ENCODE measurements at regions not wholly inside any gene's neighbourhood (a gene's known extent, or its start where the extent isn't known, plus 50 kb on each side); places are given as distances from the start of the nearest gene placed in this dataset.
"Not testable (repeated sequence)": the region's sequence is repeated elsewhere in the genome, so short reads cannot be mapped to it uniquely, and the experiment has no call there.

GRCh38 chr4:24209131-24209530 is 319.3 kb upstream of the PPARGC1A start:
- no peak for TF ChIP-seq CTCF (IDR thresholded peaks at IDR 0.05)
- no peak overlapping the region for H3K4me3 ChIP-seq
- intact Hi-C loops (cut with DNase I; ENCODE audit: low total_unique reads) = no loop called here
- no peak for DNase-seq
- no peaks in the 10 kb centered on the region for H3K36me3 ChIP-seq
- no peaks in the 10 kb centered on the region for H3K9me3 ChIP-seq
- peaks cover 0 to 4% (median 0%) of the 10 kb centered on the region in 4 donors for H3K4me1 ChIP-seq
- no peak overlapping the region for H3K27ac ChIP-seq
- H3K27me3 ChIP-seq = no peaks in the 10 kb centered on the region

GRCh38 chr4:24208691-24209090 is 318.8 kb upstream of the PPARGC1A start:
- Histone ChIP-seq H3K27ac (no peak overlapping the region), H3K4me3 (no peak overlapping the region), H3K27me3 (no peaks in the 10 kb centered on the region), H3K36me3 (no peaks in the 10 kb centered on the region), H3K4me1 (peaks cover 0 to 4% (median 0%) of the 10 kb centered on the region in 4 donors), H3K9me3 (no peaks in the 10 kb centered on the region)
- no peak for TF ChIP-seq CTCF (IDR thresholded peaks at IDR 0.05)
- no peak for DNase-seq
- intact Hi-C loops (cut with DNase I; ENCODE audit: low total_unique reads) = no loop called here

GRCh38 chr4:24204708-24205107 is 314.9 kb upstream of the PPARGC1A start:
- H3K36me3 ChIP-seq; H3K4me1 ChIP-seq; H3K4me3 ChIP-seq; intact Hi-C loops (cut with DNase I; ENCODE audit: low total_unique reads); H3K9me3 ChIP-seq; DNase-seq; H3K27me3 ChIP-seq; H3K27ac ChIP-seq: not testable (repeated sequence)

GRCh38 chr4:24203926-24204325 is 314.1 kb upstream of the PPARGC1A start:
- Histone ChIP-seq H3K9me3 (no peaks in the 10 kb centered on the region), H3K27ac (no peak overlapping the region), H3K36me3 (no peaks in the 10 kb centered on the region), H3K4me1 (no peaks in the 10 kb centered on the region), H3K4me3 (no peak overlapping the region), H3K27me3 (no peaks in the 10 kb centered on the region)
- no peak for DNase-seq
- intact Hi-C loops (cut with DNase I; ENCODE audit: low total_unique reads) = no loop called here
- no peak for TF ChIP-seq CTCF (IDR thresholded peaks at IDR 0.05)

GRCh38 chr4:24202579-24202978 is 312.7 kb upstream of the PPARGC1A start:
- no peak for DNase-seq
- H3K27ac ChIP-seq = no peak overlapping the region
- H3K4me1 ChIP-seq = no peaks in the 10 kb centered on the region
- no peaks in the 10 kb centered on the region for H3K27me3 ChIP-seq
- TF ChIP-seq CTCF (IDR thresholded peaks at IDR 0.05) = no peak
- intact Hi-C loops (cut with DNase I; ENCODE audit: low total_unique reads) = no loop called here
- H3K9me3 ChIP-seq = no peaks in the 10 kb centered on the region
- no peaks in the 10 kb centered on the region for H3K36me3 ChIP-seq
- no peak overlapping the region for H3K4me3 ChIP-seq

- intact Hi-C loops (cut with DNase I; ENCODE audit: low total_unique reads) = no loop called here
- Histone ChIP-seq H3K4me1 (no peaks in the 10 kb centered on the region), H3K36me3 (no peaks in the 10 kb centered on the region), H3K27ac (no peak overlapping the region), H3K4me3 (no peak overlapping the region), H3K9me3 (no peaks in the 10 kb centered on the region), H3K27me3 (peaks cover 0 to 2% of the 10 kb centered on the region in 2 donors)
- TF ChIP-seq CTCF (IDR thresholded peaks at IDR 0.05) = no peak
- no peak for DNase-seq
These were observed 308.1 kb upstream of the PPARGC1A start for GRCh38 chr4:24197955-24198354.

Measured in tibial artery (tissue), 4 donors.